ENCODE measurements at regions not wholly inside any gene's neighbourhood (a gene's known extent, or its start where the extent isn't known, plus 50 kb on each side); places are given as distances from the start of the nearest gene placed in this dataset.

- Histone ChIP-seq H3K79me2 (ENCODE audit: insufficient read depth, low read depth) (no peaks in the 10 kb centered on the region), H3K36me3 (ENCODE audit: insufficient read depth) (no peaks in the 10 kb centered on the region), H3K27me3 (ENCODE audit: insufficient read depth, low read depth) (no peaks in the 10 kb centered on the region), H3K27ac (no peak overlapping the region), H4K20me1 (ENCODE audit: insufficient read depth) (no peaks in the 10 kb centered on the region), H2AFZ (ENCODE audit: low read depth) (no peak overlapping the region), H3K4me1 (ENCODE audit: low read depth, poor library complexity, severe bottlenecking) (no peaks in the 10 kb centered on the region), H3K4me3 (IDR thresholded peaks at IDR 0.05; ENCODE audit: insufficient read depth, low read depth, low read length) (no peak overlapping the region), H3K4me2 (no peak overlapping the region), H3K9ac (no peak overlapping the region)
- TF ChIP-seq, protein P1, sequence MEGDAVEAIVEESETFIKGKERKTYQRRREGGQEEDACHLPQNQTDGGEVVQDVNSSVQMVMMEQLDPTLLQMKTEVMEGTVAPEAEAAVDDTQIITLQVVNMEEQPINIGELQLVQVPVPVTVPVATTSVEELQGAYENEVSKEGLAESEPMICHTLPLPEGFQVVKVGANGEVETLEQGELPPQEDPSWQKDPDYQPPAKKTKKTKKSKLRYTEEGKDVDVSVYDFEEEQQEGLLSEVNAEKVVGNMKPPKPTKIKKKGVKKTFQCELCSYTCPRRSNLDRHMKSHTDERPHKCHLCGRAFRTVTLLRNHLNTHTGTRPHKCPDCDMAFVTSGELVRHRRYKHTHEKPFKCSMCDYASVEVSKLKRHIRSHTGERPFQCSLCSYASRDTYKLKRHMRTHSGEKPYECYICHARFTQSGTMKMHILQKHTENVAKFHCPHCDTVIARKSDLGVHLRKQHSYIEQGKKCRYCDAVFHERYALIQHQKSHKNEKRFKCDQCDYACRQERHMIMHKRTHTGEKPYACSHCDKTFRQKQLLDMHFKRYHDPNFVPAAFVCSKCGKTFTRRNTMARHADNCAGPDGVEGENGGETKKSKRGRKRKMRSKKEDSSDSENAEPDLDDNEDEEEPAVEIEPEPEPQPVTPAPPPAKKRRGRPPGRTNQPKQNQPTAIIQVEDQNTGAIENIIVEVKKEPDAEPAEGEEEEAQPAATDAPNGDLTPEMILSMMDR (conservative IDR thresholded peaks at IDR 0.05; ENCODE audit: low read depth, low read length): no peak
Observed at GRCh38 chr1:112040891-112041740, 51.6 kb upstream of the KCND3 start.

DNA sequence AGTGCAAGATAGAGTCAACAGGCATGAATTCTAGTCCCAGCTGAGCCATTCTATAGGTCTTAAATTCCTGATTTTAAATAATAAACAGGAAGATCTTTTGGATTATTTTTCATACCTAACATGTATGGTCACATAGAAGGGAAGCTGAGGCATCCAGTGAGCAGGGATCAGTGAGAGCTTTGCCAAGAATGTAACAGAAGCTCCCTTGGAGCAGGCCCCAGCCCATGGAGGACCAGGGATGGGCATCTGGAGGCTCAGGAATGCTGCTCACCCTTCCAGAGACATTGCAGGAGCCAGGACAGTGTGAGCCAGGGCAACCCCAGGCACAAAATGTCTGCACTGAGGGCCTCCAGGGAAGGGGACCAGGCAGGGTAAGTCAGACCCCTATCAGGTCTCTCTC lies 54.4 kb upstream of the KCND3 start:
- H3K4me3 ChIP-seq (IDR thresholded peaks at IDR 0.05; ENCODE audit: insufficient read depth, low read depth, low read length): no peak overlapping the region
- no peaks in the 10 kb centered on the region for H3K79me2 ChIP-seq (ENCODE audit: insufficient read depth, low read depth)
- H3K27ac ChIP-seq: no peak overlapping the region
- H3K36me3 ChIP-seq (ENCODE audit: insufficient read depth): no peaks in the 10 kb centered on the region
- no peak overlapping the region for H3K9ac ChIP-seq
- no peaks in the 10 kb centered on the region for H3K27me3 ChIP-seq (ENCODE audit: insufficient read depth, low read depth)
- no peaks in the 10 kb centered on the region for H4K20me1 ChIP-seq (ENCODE audit: insufficient read depth)
- no peak overlapping the region for H3K4me2 ChIP-seq
- TF ChIP-seq, protein P1 (conservative IDR thresholded peaks at IDR 0.05; ENCODE audit: low read depth, low read length): no peak
- H3K4me1 ChIP-seq (ENCODE audit: low read depth, poor library complexity, severe bottlenecking): no peaks in the 10 kb centered on the region
- H2AFZ ChIP-seq (ENCODE audit: low read depth): no peak overlapping the region

- Histone ChIP-seq H3K79me2 (ENCODE audit: insufficient read depth, low read depth) (no peaks in the 10 kb centered on the region), H3K4me2 (no peak overlapping the region), H4K20me1 (ENCODE audit: insufficient read depth) (no peaks in the 10 kb centered on the region), H3K27me3 (ENCODE audit: insufficient read depth, low read depth) (no peaks in the 10 kb centered on the region), H3K36me3 (ENCODE audit: insufficient read depth) (no peaks in the 10 kb centered on the region), H3K4me3 (IDR thresholded peaks at IDR 0.05; ENCODE audit: insufficient read depth, low read depth, low read length) (no peak overlapping the region), H3K9ac (no peak overlapping the region), H2AFZ (ENCODE audit: low read depth) (no peak overlapping the region), H3K4me1 (ENCODE audit: low read depth, poor library complexity, severe bottlenecking) (no peaks in the 10 kb centered on the region), H3K27ac (no peak overlapping the region)
- TF ChIP-seq, protein P1 (conservative IDR thresholded peaks at IDR 0.05; ENCODE audit: low read depth, low read length): no peak
Observed at GRCh38 chr1:112044745-112045144, 55.3 kb upstream of the KCND3 start.

DNA sequence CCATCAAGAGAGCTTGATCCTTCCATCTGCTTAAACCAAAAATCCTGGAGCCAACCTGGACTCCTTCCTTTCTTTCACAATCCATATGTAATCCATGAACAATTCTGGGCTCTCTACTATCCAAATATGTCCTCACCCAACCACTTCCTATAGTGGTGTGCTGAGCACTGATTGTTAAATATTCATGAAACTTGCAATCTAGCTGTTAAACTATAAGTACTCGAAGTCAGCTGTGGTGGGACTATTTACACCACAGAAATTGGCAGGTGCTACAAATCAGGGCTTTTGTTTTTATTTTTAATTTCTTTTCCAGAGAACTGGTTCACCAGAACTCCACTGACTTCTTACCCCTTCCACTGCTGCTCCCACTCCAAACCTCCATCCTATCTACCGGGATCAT lies 57.2 kb upstream of the KCND3 start:
- Histone ChIP-seq H3K9ac (no peak overlapping the region), H3K36me3 (ENCODE audit: insufficient read depth) (no peaks in the 10 kb centered on the region), H3K27ac (no peak overlapping the region), H3K4me1 (ENCODE audit: low read depth, poor library complexity, severe bottlenecking) (no peaks in the 10 kb centered on the region), H3K4me3 (IDR thresholded peaks at IDR 0.05; ENCODE audit: insufficient read depth, low read depth, low read length) (no peak overlapping the region), H3K27me3 (ENCODE audit: insufficient read depth, low read depth) (no peaks in the 10 kb centered on the region), H3K79me2 (ENCODE audit: insufficient read depth, low read depth) (no peaks in the 10 kb centered on the region), H4K20me1 (ENCODE audit: insufficient read depth) (no peaks in the 10 kb centered on the region), H3K4me2 (no peak overlapping the region), H2AFZ (ENCODE audit: low read depth) (no peak overlapping the region)
- TF ChIP-seq, protein P1 (conservative IDR thresholded peaks at IDR 0.05; ENCODE audit: low read depth, low read length): no peak
